Islet precursor cell (in vitro differentiated cells): ENCODE measurements at regions not wholly inside any gene's neighbourhood (a gene's known extent, or its start where the extent isn't known, plus 50 kb on each side); places are given as distances from the start of the nearest gene placed in this dataset.
"Not testable (repeated sequence)": the region's sequence is repeated elsewhere in the genome, so short reads cannot be mapped to it uniquely, and the experiment has no call there.

Experiments used
- DNase-seq: peaks from one replicate; pipeline ENCODE4 v3.0.0-alpha.2; 2018

- no peak for DNase-seq
Measured at GRCh38 chr9:111147041-111147440, 108.8 kb upstream of the LPAR1 start.

- no peak for DNase-seq
Measured at GRCh38 chr9:111144741-111145140, 106.5 kb upstream of the LPAR1 start.

GRCh38 chr9:111136180-111136579 lies 97.9 kb upstream of the LPAR1 start:
- DNase-seq, result no peak

GRCh38 chr9:111131211-111131610 lies 92.9 kb upstream of the LPAR1 start:
- DNase-seq, result no peak

GRCh38 chr9:111120526-111120925 lies 82.3 kb upstream of the LPAR1 start:
- no peak for DNase-seq

- DNase-seq, result no peak
Measured at GRCh38 chr9:111118256-111118948, 80.1 kb upstream of the LPAR1 start.

GRCh38 chr9:111114486-111114885 lies 76.2 kb upstream of the LPAR1 start:
- DNase-seq, result no peak

- no peak for DNase-seq
Measured at GRCh38 chr9:111113712-111114111, 75.4 kb upstream of the LPAR1 start.

- no peak for DNase-seq
Measured at GRCh38 chr9:111110805-111111204, 72.5 kb upstream of the LPAR1 start.

GRCh38 chr9:111108946-111109345 lies 70.7 kb upstream of the LPAR1 start:
- no peak for DNase-seq

- no peak for DNase-seq
Measured at GRCh38 chr9:111107141-111107540, 68.9 kb upstream of the LPAR1 start.

- DNase-seq, result no peak
Measured at GRCh38 chr9:111106202-111106601, 67.9 kb upstream of the LPAR1 start.

- DNase-seq, result no peak
Measured at GRCh38 chr9:111102793-111103464, 64.7 kb upstream of the LPAR1 start.

GRCh38 chr9:111099199-111100008 lies 61.1 kb upstream of the LPAR1 start:
- DNase-seq, result peak; percentile 97

- DNase-seq, result no peak
Measured at GRCh38 chr9:111098093-111098492, 59.8 kb upstream of the LPAR1 start.

- DNase-seq, result no peak
Measured at GRCh38 chr9:111096051-111096450, 57.8 kb upstream of the LPAR1 start.

- no peak for DNase-seq
Measured at GRCh38 chr9:111095441-111095840, 57.2 kb upstream of the LPAR1 start.

GRCh38 chr9:111094958-111095357 lies 56.7 kb upstream of the LPAR1 start:
- no peak for DNase-seq

GRCh38 chr9:111094433-111094924 lies 56.2 kb upstream of the LPAR1 start:
- peak; percentile 66 for DNase-seq

GRCh38 chr9:111092167-111092566 lies 53.9 kb upstream of the LPAR1 start:
- DNase-seq, result not testable (repeated sequence)
